ENCODE measurements at regions not wholly inside any gene's neighbourhood (a gene's known extent, or its start where the extent isn't known, plus 50 kb on each side); places are given as distances from the start of the nearest gene placed in this dataset.

DNA sequence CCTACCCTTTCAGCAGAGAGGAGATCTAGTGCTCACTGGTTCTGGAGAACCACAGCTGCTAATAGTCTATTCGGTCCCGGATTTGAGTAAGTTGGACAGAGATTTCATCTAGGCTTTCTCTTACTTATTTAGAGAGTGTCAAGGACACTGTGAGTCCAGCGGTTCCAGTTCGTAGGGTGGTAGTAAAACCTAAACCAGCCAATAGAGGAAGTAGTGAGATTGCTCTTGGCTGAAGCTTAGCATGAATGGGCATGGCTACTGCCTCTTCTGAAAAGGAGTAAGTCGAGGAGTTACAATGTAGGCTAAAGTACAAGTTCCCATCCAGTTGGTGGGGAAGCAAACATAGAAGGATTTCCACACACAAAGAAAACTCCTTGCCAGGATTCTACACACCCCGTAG, 109.6 kb upstream of the MOCS2 start:
- Histone ChIP-seq H3K36me3 (no peaks in the 10 kb centered on the region), H3K27me3 (no peaks in the 10 kb centered on the region), H3K27ac (no peak overlapping the region), H3K9me3 (peaks cover 0 to 11% of the 10 kb centered on the region in 2 donors), H3K4me3 (no peak overlapping the region), H3K4me1 (no peaks in the 10 kb centered on the region)
- DNase-seq (ENCODE audit: low spot score), result no peak
- TF ChIP-seq, protein P1, sequence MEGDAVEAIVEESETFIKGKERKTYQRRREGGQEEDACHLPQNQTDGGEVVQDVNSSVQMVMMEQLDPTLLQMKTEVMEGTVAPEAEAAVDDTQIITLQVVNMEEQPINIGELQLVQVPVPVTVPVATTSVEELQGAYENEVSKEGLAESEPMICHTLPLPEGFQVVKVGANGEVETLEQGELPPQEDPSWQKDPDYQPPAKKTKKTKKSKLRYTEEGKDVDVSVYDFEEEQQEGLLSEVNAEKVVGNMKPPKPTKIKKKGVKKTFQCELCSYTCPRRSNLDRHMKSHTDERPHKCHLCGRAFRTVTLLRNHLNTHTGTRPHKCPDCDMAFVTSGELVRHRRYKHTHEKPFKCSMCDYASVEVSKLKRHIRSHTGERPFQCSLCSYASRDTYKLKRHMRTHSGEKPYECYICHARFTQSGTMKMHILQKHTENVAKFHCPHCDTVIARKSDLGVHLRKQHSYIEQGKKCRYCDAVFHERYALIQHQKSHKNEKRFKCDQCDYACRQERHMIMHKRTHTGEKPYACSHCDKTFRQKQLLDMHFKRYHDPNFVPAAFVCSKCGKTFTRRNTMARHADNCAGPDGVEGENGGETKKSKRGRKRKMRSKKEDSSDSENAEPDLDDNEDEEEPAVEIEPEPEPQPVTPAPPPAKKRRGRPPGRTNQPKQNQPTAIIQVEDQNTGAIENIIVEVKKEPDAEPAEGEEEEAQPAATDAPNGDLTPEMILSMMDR (IDR thresholded peaks at IDR 0.05), result no peak

DNA sequence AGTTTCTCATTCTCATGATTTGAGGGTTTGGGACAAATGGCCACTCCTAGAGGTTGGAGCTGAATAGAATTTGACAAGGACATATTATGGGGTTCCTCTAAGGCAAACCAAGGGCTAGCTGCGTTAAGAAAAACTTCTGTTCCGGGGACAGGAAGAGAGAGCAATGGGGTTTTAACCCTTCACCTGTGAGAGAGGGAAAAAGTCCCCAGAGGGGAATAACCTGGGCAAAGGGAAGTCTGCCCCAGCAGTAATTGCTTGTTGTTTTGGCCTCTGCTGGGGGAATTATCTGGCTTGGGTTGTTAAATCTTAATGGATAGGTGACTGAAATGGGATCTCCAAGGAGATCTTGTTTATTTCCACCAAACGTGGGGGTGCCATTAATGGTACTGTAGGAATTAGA, 110.1 kb upstream of the MOCS2 start:
- H3K27ac ChIP-seq, result no peak overlapping the region
- DNase-seq (ENCODE audit: low spot score), result no peak
- no peak overlapping the region for H3K4me3 ChIP-seq
- no peaks in the 10 kb centered on the region for H3K36me3 ChIP-seq
- no peaks in the 10 kb centered on the region for H3K4me1 ChIP-seq
- peaks cover 0 to 11% of the 10 kb centered on the region in 2 donors for H3K9me3 ChIP-seq
- TF ChIP-seq, protein P1 (IDR thresholded peaks at IDR 0.05), result no peak
- H3K27me3 ChIP-seq, result no peaks in the 10 kb centered on the region

DNA sequence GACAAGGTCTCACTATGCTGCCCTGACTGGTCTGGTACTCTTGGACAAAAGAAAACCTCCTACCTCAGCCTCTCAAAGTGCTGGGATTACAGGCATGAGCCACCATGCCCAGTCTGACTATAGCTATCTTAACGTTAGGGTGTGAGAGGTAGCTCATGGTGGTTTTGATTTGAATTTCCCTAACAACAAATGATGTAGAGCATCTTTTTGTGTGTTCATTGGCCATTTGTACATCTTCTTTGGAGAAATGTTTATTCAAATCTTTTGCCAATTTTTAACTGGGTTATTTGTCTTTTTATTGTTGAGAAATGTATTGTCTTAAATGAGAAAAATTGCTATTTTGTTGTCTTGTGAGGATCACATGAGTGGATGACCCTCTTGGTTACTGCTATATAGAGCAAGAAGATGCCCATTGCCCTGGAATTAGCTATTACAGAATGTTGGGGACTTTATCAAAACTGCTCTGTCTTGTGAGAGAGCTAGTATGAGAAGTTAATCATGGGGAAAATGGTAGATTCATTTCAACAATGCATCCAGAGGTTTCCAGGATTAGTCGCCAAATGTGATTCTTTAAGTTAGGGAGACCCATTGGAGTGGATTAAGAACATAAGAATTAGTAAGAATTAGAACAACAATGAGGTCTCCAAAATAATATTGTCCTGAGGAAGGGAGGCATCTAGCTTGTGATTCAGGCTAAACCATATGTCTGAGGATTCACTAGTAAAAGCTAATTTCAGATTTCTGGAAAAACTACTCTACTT, 124.3 kb upstream of the MOCS2 start:
- DNase-seq (ENCODE audit: low spot score), result no peak

DNA sequence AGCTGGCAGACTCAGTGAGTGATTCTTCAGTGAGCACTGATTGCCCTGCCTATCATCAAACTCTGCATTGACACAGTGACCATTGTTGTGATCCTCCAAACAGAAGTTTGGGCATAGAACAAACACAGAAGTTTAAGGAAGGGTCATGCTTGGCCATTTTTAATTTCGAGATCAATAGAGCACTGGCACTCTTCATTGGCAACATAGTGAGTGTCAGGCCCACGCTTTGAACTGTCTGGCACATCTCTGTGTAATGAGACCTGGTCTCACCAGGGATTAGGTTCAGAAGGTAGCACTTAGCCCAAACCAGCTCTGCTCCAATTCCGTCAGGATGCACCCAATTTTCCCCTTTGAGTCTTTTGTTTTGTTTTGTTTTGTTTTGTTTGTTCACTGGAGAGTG, 127.1 kb upstream of the MOCS2 start:
- Histone ChIP-seq H3K27ac (no peak overlapping the region), H3K4me3 (no peak overlapping the region), H3K9me3 (no peaks in the 10 kb centered on the region), H3K27me3 (no peaks in the 10 kb centered on the region), H3K4me1 (no peaks in the 10 kb centered on the region), H3K36me3 (no peaks in the 10 kb centered on the region)
- TF ChIP-seq, protein P1 (IDR thresholded peaks at IDR 0.05), result no peak
- DNase-seq (ENCODE audit: low spot score), result no peak

More for the DNA sequence above, 124.3 kb upstream of the MOCS2 start:
- Histone ChIP-seq H3K4me3 (no peak overlapping the region), H3K36me3 (no peaks in the 10 kb centered on the region), H3K4me1 (no peaks in the 10 kb centered on the region), H3K27ac (no peak overlapping the region), H3K27me3 (no peaks in the 10 kb centered on the region), H3K9me3 (no peaks in the 10 kb centered on the region)
- TF ChIP-seq, protein P1 (IDR thresholded peaks at IDR 0.05), result no peak

- no peaks in the 10 kb centered on the region for H3K9me3 ChIP-seq
- no peaks in the 10 kb centered on the region for H3K36me3 ChIP-seq
- H3K4me1 ChIP-seq, result no peaks in the 10 kb centered on the region
- no peak overlapping the region for H3K4me3 ChIP-seq
- no peak overlapping the region for H3K27ac ChIP-seq
- no peaks in the 10 kb centered on the region for H3K27me3 ChIP-seq
- no peak for DNase-seq (ENCODE audit: low spot score)
- TF ChIP-seq, protein P1 (IDR thresholded peaks at IDR 0.05), result no peak
Measured at GRCh38 chr5:53237876-53238275, 128.3 kb upstream of the MOCS2 start.

All from right atrium auricular region (tissue), 2 donors.